ENCODE measurements at regions not wholly inside any gene's neighbourhood (a gene's known extent, or its start where the extent isn't known, plus 50 kb on each side); places are given as distances from the start of the nearest gene placed in this dataset.

DNA sequence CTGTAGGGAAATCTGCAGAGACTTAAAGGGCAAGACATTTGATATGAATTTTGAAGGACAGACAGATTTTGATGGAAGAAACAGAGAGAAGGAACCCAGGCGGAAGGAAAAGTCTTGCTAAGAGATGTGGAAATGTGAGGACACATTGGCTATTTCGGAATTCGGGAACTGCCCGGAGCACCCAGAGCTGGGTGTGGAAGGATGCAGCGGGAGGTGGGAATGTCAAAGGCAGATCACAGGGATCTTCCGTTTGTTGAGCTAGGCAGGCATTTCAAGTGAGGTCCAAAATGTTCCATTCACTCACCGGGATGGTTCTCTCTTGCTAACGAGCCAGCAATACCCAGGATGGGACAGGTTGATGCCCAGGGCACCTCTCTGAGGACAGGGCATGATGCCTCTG, 87.2 kb upstream of the CTBP2 start:
- TF ChIP-seq LEF1 (IDR thresholded peaks at IDR 0.05; ENCODE audit: borderline replicate concordance) (no peak), HDGF (IDR thresholded peaks at IDR 0.05; ENCODE audit: borderline replicate concordance) (no peak), TARDBP (IDR thresholded peaks at IDR 0.05) (no peak), ELF4 (IDR thresholded peaks at IDR 0.05) (no peak)
